GM13976 (cell line): ENCODE measurements at regions not wholly inside any gene's neighbourhood (a gene's known extent, or its start where the extent isn't known, plus 50 kb on each side); places are given as distances from the start of the nearest gene placed in this dataset.

Experiments used
- DNase-seq: peaks from one replicate; pipeline ENCODE4 v3.0.0; 2012; ENCODE audit warnings: low spot score
- CTCF ChIP-seq: IDR thresholded peaks from 2 replicates; pipeline ENCODE4 v1.5.1; 2012; ENCODE audit warnings: borderline replicate concordance, mild to moderate bottlenecking; ENCODE audit not compliant: insufficient read depth; ENCODE audit errors: extremely low read depth, missing control alignments, control extremely low read depth
- in situ Hi-C: fragments of 300-500 bp; cut with MboI; formaldehyde crosslinking; loops from one replicate; pipeline ENCODE4 v1.12.0; 2022; ENCODE audit warnings: low sequenced_read_pairs, mixed read lengths, inconsistent platforms; ENCODE audit not compliant: unreplicated experiment

GRCh38 chr7:69192134-69192533 is 406.1 kb upstream of the AUTS2 start:
- in situ Hi-C loops: no loop called here
- no peak for DNase-seq
- no peak for TF ChIP-seq CTCF

GRCh38 chr7:69193061-69193460 is 405.2 kb upstream of the AUTS2 start:
- TF ChIP-seq CTCF: no peak
- no peak for DNase-seq
- in situ Hi-C loops: no loop called here

GRCh38 chr7:69196593-69196992 is 401.7 kb upstream of the AUTS2 start:
- no peak for DNase-seq
- in situ Hi-C loops: no loop called here
- no peak for TF ChIP-seq CTCF

GRCh38 chr7:69198250-69198649 is 400.0 kb upstream of the AUTS2 start:
- no peak for DNase-seq
- TF ChIP-seq CTCF: no peak
- in situ Hi-C loops: no loop called here

- in situ Hi-C loops: no loop called here
- no peak for TF ChIP-seq CTCF
- no peak for DNase-seq
These were observed 399.2 kb upstream of the AUTS2 start for GRCh38 chr7:69199041-69199440.

- TF ChIP-seq CTCF: no peak
- in situ Hi-C loops: no loop called here
- no peak for DNase-seq
These were observed 398.6 kb upstream of the AUTS2 start for GRCh38 chr7:69199661-69200060.

GRCh38 chr7:69203871-69204270 is 394.4 kb upstream of the AUTS2 start:
- DNase-seq: no peak
- TF ChIP-seq CTCF: no peak
- in situ Hi-C loops: no loop called here
